HG03159 (cell line): ENCODE measurements at regions not wholly inside any gene's neighbourhood (a gene's known extent, or its start where the extent isn't known, plus 50 kb on each side); places are given as distances from the start of the nearest gene placed in this dataset.
"Not testable (repeated sequence)": the region's sequence is repeated elsewhere in the genome, so short reads cannot be mapped to it uniquely, and the experiment has no call there.

Experiments used
- ATAC-seq: cut with Tn5 transposase; IDR thresholded peaks from one replicate; pipeline ENCODE4 v1.9.1; 2021; ENCODE audit warnings: mild to moderate bottlenecking, moderate library complexity; ENCODE audit not compliant: unreplicated experiment

DNA sequence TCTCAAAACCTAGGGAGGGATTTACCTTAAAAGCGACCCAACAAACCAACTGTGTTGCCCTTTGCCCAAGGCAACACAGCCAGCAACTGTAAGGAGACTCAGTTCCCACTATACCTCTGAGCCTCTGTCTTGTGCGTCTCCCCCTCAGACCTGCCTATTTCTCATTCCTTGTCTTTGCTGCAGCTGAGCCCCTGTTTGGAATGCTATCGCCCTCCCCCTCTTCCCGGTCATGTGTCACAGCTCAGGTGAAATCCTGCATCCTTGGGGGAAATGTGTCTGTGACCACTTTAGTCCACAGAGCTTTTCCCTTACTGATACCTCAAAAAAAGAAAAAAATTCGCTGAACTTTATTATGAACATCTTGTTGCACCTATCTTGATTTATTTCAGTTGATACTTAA, 52.0 kb upstream of the LRIG1 start:
- ATAC-seq = no peak

GRCh38 chr3:66553441-66554113, 52.8 kb upstream of the LRIG1 start:
- no peak for ATAC-seq

DNA sequence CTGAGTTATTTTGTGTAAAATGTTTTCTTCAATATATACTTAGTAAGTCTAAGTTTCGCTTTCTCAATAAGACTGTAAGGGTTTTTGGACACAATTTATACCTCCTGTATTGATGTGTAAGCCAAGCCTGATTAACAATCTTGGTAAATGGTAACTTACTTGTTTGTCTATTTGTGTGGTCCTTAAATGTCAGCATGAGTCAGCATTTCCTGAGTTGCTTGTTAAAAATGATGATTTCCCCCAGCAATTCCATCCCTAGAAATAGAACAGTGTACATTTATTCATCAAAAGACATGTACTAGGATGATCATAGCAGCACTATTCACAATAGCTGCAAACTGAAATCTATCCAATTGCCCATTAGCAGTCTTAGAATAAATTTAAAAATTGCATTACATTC, 53.4 kb upstream of the LRIG1 start:
- no peak for ATAC-seq

DNA sequence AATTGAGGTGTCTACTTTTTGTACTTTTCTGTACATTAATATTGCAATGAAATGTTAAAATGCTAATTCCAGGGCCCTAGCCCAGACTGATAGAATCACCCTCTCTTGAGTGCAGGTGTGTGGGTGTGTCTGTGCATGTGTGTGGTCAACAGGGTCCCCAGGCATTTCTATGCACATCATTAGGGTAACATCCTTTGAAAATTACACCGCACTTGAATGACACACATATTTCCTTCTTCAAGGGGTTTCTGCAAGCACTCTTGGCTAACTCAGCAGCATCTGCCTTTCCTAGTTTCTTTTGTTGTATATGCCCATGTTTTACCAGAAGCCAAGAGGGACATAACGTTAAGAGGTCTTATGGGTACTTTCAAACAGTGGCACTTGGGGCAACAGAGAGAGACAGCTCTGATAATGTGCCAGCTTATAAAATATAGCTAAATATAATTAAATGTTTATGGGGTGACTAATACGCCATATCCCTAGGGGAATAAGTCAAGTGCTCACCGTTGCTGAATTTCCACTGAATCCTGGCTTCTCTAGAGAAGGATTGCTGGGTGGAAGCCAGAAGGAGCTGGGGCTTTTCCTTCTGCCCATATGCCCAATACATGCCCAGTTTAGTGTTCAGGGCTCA, 54.5 kb upstream of the LRIG1 start:
- no peak for ATAC-seq

- no peak for ATAC-seq
Observed at GRCh38 chr3:66557170-66557569, 56.3 kb upstream of the LRIG1 start.

- not testable (repeated sequence) for ATAC-seq
Observed at GRCh38 chr3:66559924-66560323, 59.1 kb upstream of the LRIG1 start.

DNA sequence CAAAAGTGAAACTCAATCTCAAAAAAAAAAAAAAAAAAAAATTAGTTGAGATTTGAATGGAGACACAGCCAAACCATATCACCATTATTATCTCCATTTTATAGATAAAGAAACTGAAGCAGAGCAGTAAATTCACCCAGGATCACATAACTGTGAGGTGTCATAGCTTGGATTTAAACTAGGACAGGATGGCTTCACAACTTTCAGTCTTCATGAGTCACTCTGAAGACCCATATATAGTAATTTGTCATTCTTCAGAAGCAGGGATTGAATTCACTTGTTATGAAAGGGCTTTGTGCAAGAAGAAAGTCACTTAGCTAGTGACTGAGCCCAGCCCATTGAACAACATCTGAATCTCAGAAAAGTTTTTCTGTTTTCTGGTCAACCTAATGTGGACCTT, 60.5 kb upstream of the LRIG1 start:
- no peak for ATAC-seq

GRCh38 chr3:66565301-66565700, 64.5 kb upstream of the LRIG1 start:
- ATAC-seq = no peak

DNA sequence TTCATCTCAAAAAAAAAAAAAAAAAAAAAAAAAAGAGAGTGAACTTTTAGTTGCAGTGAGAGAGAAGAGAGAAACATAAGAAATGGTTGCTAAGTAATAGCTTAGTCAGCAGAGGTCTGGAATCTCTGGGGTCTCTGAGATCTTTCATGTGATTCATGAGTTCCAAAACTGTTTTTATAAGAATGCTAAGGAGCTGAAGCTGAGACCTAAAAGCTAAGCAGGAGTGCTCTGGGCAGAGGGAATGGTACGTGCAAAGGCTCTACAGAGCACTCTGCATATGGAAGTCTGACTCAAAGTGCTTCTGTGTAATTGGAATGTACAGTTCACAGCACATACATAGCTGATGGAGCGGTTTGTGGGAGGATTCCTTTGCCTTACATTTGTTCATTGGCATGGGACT, 66.3 kb upstream of the LRIG1 start:
- ATAC-seq = no peak

DNA sequence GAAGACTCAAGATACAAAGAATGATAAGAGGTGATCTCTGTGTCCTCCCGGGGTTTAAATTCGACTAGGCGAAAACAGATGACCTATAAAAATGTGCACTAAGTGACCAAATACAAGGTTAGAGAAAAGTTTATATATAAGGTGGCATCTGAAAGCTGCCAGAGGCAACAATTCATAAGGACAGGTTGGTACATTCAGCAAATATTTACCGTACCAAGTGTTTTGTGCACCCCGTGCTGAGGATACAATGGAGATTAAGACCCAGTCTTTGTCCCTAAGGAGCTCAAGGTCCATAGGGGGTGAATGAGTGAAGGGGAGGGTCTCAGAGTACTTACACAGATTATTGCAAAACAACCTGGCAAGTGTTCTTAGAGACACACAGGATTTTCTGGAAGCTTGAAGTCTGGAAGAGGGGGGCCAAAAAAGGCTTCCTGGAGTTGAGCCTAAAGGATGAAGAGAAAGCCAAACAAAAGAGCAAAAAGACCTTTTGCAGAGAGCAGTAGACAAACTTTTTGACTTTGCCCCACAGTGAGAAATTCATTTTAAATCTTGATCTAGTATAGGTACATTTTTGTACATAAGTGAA, 71.4 kb upstream of the LRIG1 start:
- ATAC-seq = no peak

DNA sequence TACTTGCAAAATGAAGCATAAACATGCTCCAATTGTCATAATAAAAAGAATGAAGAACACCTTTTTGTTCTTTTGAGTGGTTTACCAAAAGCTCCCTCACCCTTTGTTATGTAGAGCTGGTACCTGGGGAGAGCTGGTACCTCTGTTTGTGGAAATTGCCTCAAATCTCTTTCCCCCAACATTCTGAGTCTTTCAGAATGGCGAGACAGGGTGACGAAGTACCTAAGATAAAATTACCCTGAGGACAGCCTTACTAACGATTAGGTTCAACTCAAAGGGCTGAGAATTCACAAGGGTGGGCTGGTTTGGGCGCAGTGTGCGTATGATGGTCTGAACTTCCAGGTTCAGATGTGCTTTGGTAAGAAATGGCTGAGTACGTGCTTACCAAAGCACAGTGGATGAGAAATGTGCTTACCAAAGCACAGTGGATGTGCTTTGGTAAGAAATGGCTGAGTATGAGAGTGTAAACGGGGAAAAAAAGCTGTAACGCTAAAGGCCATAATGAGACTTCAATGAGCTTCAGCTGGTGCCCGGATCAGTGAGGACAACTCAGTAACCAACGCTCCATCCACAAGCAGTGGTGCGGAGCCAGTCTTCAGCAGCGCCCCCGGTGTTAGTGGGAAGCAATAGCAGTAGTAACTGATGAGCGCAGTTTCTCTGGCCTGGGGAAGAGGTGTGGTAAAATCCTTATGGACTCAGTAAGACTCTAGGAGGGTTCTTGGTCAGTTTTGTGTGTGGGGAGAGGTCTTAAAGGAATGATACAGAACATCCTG, 72.3 kb upstream of the LRIG1 start:
- ATAC-seq = no peak

- ATAC-seq = no peak
Observed at GRCh38 chr3:66574091-66574490, 73.3 kb upstream of the LRIG1 start.

- no peak for ATAC-seq
Observed at GRCh38 chr3:66577426-66578203, 76.8 kb upstream of the LRIG1 start.

DNA sequence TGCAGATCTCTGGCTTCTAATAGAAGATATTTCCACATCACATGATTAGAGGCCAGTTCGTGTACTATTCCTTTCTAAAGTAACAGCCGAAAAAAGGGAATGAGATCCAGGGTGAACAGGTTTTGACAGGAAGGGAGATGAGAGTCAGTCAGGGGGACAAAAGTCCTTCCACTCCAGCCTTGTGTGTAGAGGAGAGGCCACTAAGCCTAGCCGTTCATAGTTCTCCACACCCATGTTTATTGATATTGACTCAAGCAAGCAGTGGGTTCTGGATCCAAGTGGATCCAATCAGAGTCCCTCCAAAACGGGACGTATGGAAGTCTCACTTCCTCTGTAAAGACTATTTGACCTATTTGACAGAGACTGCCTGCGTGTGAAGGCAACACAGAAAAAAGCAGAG, 80.4 kb upstream of the LRIG1 start:
- ATAC-seq = no peak

GRCh38 chr3:66582721-66583423, 82.0 kb upstream of the LRIG1 start:
- peak; percentile 91 for ATAC-seq

DNA sequence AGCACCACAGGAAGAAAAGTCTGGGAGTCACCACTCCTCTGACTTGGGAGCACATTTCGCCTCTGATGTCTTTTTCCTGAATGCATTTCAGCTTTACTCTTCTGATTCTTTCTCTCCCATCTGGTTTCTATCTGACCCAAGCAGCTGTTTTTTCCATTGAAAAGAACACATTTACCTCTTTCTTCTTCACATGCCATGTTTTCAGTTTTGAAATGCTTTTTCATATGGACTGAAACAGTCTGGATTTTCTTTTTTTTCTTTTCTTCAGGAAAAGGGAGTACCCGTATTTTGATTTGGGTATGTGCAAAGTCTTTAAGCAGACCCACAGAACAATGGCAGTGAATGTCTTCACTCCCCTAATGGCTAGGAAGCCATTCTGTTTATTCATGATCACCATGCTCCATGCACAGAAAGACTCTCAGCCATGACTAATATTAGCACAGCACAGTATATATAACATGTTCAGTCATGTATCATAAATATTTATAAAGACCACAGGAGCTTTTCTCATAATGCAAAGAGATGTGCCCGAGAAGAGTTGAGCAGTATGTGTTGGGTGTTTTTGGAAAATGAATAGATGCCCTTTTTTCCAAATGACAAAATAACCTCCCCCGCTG, 82.7 kb upstream of the LRIG1 start:
- no peak for ATAC-seq

DNA sequence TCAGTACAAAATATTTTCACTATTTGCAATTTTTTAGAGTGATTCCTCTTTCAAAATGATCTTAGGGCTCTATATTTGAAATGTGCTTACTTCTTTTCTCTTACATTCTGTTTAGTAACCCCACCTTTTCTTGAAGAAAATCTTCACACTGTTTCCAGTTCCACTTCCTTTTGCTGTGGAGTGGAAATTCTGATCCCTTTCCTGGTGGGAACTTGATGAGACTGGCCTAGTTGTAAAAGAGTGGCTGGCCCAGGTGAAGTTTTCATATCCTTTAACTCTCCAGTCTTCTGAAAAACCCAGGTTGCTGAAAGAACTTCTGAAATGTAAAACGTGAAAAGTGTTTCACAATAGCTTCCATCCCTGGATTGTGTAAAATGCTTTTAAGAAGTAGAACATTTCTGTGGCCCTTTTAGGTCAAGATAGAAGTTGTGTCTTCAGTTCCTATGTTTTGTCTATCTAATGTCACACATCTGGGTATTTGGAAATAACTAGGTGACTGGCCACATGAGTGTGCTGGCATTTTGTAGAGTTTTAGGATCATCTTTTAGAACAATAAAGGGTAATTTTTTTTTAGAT, 84.8 kb upstream of the LRIG1 start:
- ATAC-seq = no peak

DNA sequence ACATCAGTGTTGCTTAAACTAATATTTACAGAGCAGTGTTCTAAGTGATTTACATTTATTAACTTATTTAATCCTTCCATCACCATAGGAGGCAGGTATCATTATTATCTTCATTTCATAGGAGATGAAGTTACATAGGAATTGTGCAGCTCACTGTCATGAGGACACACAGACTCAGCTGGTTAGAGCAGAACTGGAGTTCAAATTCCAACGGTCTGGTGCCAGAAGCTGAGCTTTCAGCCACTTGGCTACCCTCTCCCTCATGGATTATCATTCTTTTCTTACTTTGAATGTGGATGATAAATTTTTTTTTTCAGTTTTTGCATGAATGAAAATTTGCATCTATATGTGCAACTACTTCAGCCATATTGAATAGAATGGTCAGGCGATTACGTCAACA, 86.0 kb upstream of the LRIG1 start:
- ATAC-seq = no peak

GRCh38 chr3:66588340-66588847, 87.6 kb upstream of the LRIG1 start:
- ATAC-seq = no peak
